ENCODE measurements at regions not wholly inside any gene's neighbourhood (a gene's known extent, or its start where the extent isn't known, plus 50 kb on each side); places are given as distances from the start of the nearest gene placed in this dataset.

GRCh38 chr12:88743946-88744685, 163.8 kb upstream of the KITLG start:
- DNase-seq (ENCODE audit: low spot score): no peak
- no peak for TF ChIP-seq CTCF (IDR thresholded peaks at IDR 0.05; ENCODE audit: extremely low read depth, missing control alignments)

GRCh38 chr12:88737838-88738472, 157.7 kb upstream of the KITLG start:
- no peak for DNase-seq (ENCODE audit: low spot score)
- TF ChIP-seq CTCF (IDR thresholded peaks at IDR 0.05; ENCODE audit: extremely low read depth, missing control alignments): no peak

GRCh38 chr12:88736031-88736430, 155.8 kb upstream of the KITLG start:
- no peak for DNase-seq (ENCODE audit: low spot score)
- TF ChIP-seq CTCF (IDR thresholded peaks at IDR 0.05; ENCODE audit: extremely low read depth, missing control alignments): no peak

- no peak for TF ChIP-seq CTCF (IDR thresholded peaks at IDR 0.05; ENCODE audit: extremely low read depth, missing control alignments)
- no peak for DNase-seq (ENCODE audit: low spot score)
Observed at GRCh38 chr12:88733008-88733407, 152.7 kb upstream of the KITLG start.

GRCh38 chr12:88729196-88729595, 148.9 kb upstream of the KITLG start:
- TF ChIP-seq CTCF (IDR thresholded peaks at IDR 0.05; ENCODE audit: extremely low read depth, missing control alignments): no peak

GRCh38 chr12:88726806-88727720, 146.8 kb upstream of the KITLG start:
- DNase-seq (ENCODE audit: low spot score): no peak
- no peak for TF ChIP-seq CTCF (IDR thresholded peaks at IDR 0.05; ENCODE audit: extremely low read depth, missing control alignments)

More at GRCh38 chr12:88729196-88729595, 148.9 kb upstream of the KITLG start:
- DNase-seq (ENCODE audit: low spot score): no peak

Data from GM20000 (cell line).